ENCODE measurements at regions not wholly inside any gene's neighbourhood (a gene's known extent, or its start where the extent isn't known, plus 50 kb on each side); places are given as distances from the start of the nearest gene placed in this dataset.

- TF ChIP-seq CTCF (IDR thresholded peaks at IDR 0.05; ENCODE audit: borderline replicate concordance, extremely low read depth, low read length, poor library complexity, severe bottlenecking) (no peak), EZH2 (IDR thresholded peaks at IDR 0.05; ENCODE audit: borderline replicate concordance, low read depth, low read length, severe bottlenecking) (no peak)
Observed at GRCh38 chr2:5977477-5977876, 285.3 kb downstream of the SOX11 start.
